ENCODE measurements at regions not wholly inside any gene's neighbourhood (a gene's known extent, or its start where the extent isn't known, plus 50 kb on each side); places are given as distances from the start of the nearest gene placed in this dataset.
A peak's percentile ranks its signal among the peaks of the same experiment; 100 is the strongest.

- 88% methylated on average over 2 of the region's 2 CpGs for WGBS
- H3K27ac ChIP-seq = no peak overlapping the region
- no peak for TF ChIP-seq POLR2A (IDR thresholded peaks at IDR 0.05)
- no peak for TF ChIP-seq POLR2AphosphoS5 (IDR thresholded peaks at IDR 0.05)
- TF ChIP-seq CTCF (IDR thresholded peaks at IDR 0.05) = no peak
- no peak overlapping the region for H3K4me3 ChIP-seq
- H3K27me3 ChIP-seq (replicated peaks; ENCODE audit: insufficient read depth) = no peaks in the 10 kb centered on the region
- no peaks in the 10 kb centered on the region for H3K36me3 ChIP-seq
- H3K9me3 ChIP-seq = no peaks in the 10 kb centered on the region
- H3K4me1 ChIP-seq (replicated peaks) = no peaks in the 10 kb centered on the region
- intact Hi-C loops (cut with DNase I) = no loop called here
- no peak for DNase-seq (ENCODE audit: low spot score)
Observed at GRCh38 chr12:97912943-97913342, 450.3 kb downstream of the RMST start.

- H3K9me3 ChIP-seq = no peaks in the 10 kb centered on the region
- TF ChIP-seq POLR2AphosphoS5 (IDR thresholded peaks at IDR 0.05) (peak; percentile 23), CTCF (IDR thresholded peaks at IDR 0.05) (no peak), POLR2A (IDR thresholded peaks at IDR 0.05) (no peak)
- H3K4me1 ChIP-seq (replicated peaks) = no peaks in the 10 kb centered on the region
- WGBS = 50% methylated on average over 1 of the region's 1 CpG
- no peak overlapping the region for H3K27ac ChIP-seq
- H3K36me3 ChIP-seq = no peaks in the 10 kb centered on the region
- DNase-seq (ENCODE audit: low spot score) = no peak
- H3K4me3 ChIP-seq = no peak overlapping the region
- intact Hi-C loops (cut with DNase I) = no loop called here
- no peaks in the 10 kb centered on the region for H3K27me3 ChIP-seq (replicated peaks; ENCODE audit: insufficient read depth)
Observed at GRCh38 chr12:97921979-97922722, 459.5 kb downstream of the RMST start.

GRCh38 chr12:97923546-97923945 lies 460.9 kb downstream of the RMST start:
- no peak for DNase-seq (ENCODE audit: low spot score)
- Histone ChIP-seq H3K27ac (no peak overlapping the region), H3K36me3 (no peaks in the 10 kb centered on the region), H3K4me1 (replicated peaks) (no peaks in the 10 kb centered on the region), H3K27me3 (replicated peaks; ENCODE audit: insufficient read depth) (no peaks in the 10 kb centered on the region), H3K9me3 (no peaks in the 10 kb centered on the region), H3K4me3 (no peak overlapping the region)
- TF ChIP-seq POLR2A (IDR thresholded peaks at IDR 0.05) (no peak), CTCF (IDR thresholded peaks at IDR 0.05) (no peak), POLR2AphosphoS5 (IDR thresholded peaks at IDR 0.05) (no peak)
- 91% methylated on average over 2 of the region's 2 CpGs for WGBS
- intact Hi-C loops (cut with DNase I) = no loop called here

GRCh38 chr12:97924122-97924521 lies 461.5 kb downstream of the RMST start:
- Histone ChIP-seq H3K36me3 (no peaks in the 10 kb centered on the region), H3K9me3 (no peaks in the 10 kb centered on the region), H3K27me3 (replicated peaks; ENCODE audit: insufficient read depth) (no peaks in the 10 kb centered on the region), H3K4me3 (no peak overlapping the region), H3K27ac (no peak overlapping the region), H3K4me1 (replicated peaks) (no peaks in the 10 kb centered on the region)
- no peak for TF ChIP-seq POLR2A (IDR thresholded peaks at IDR 0.05)
- TF ChIP-seq CTCF (IDR thresholded peaks at IDR 0.05) = no peak
- TF ChIP-seq POLR2AphosphoS5 (IDR thresholded peaks at IDR 0.05) = no peak
- WGBS = 81% methylated on average over 4 of the region's 4 CpGs
- no peak for DNase-seq (ENCODE audit: low spot score)
- intact Hi-C loops (cut with DNase I) = no loop called here

GRCh38 chr12:97927977-97928376 lies 465.4 kb downstream of the RMST start:
- 83% methylated on average over 6 of the region's 6 CpGs for WGBS
- Histone ChIP-seq H3K27me3 (replicated peaks; ENCODE audit: insufficient read depth) (no peaks in the 10 kb centered on the region), H3K4me1 (replicated peaks) (no peaks in the 10 kb centered on the region), H3K27ac (no peak overlapping the region), H3K9me3 (no peaks in the 10 kb centered on the region), H3K4me3 (no peak overlapping the region), H3K36me3 (no peaks in the 10 kb centered on the region)
- no peak for DNase-seq (ENCODE audit: low spot score)
- TF ChIP-seq CTCF (IDR thresholded peaks at IDR 0.05) = no peak
- no peak for TF ChIP-seq POLR2AphosphoS5 (IDR thresholded peaks at IDR 0.05)
- TF ChIP-seq POLR2A (IDR thresholded peaks at IDR 0.05) = no peak
- intact Hi-C loops (cut with DNase I) = no loop called here
